HG03064 (cell line): ENCODE measurements at regions not wholly inside any gene's neighbourhood (a gene's known extent, or its start where the extent isn't known, plus 50 kb on each side); places are given as distances from the start of the nearest gene placed in this dataset.

Experiments
- ATAC-seq: cut with Tn5 transposase; IDR thresholded peaks from one replicate; pipeline ENCODE4 v1.9.1; 2021; ENCODE audit warnings: low read depth; ENCODE audit not compliant: unreplicated experiment

GRCh38 chr3:118842147-118842863 is 192.3 kb downstream of the IGSF11 start:
- ATAC-seq, result no peak

- ATAC-seq, result no peak
Observed at GRCh38 chr3:118846176-118846575, 188.5 kb downstream of the IGSF11 start.
